Brain microvascular endothelial cell (primary cell): ENCODE measurements at regions not wholly inside any gene's neighbourhood (a gene's known extent, or its start where the extent isn't known, plus 50 kb on each side); places are given as distances from the start of the nearest gene placed in this dataset.
"Not testable (repeated sequence)": the region's sequence is repeated elsewhere in the genome, so short reads cannot be mapped to it uniquely, and the experiment has no call there.

ENCODE experiments used
- DNase-seq: peaks from one replicate; pipeline ENCODE4 v3.0.0-alpha.2; 2020
- H3K27ac ChIP-seq: fragments of 250-450 bp; sonication (Bioruptor Pico); 2 replicates; pipeline ENCODE4 v1.5.1; 2020; ENCODE audit warnings: mild to moderate bottlenecking, moderate library complexity
- H3K27me3 ChIP-seq: fragments of 250-450 bp; sonication (Bioruptor Pico); replicated peaks from 2 replicates; pipeline ENCODE4 v1.5.1; 2020; ENCODE audit warnings: mild to moderate bottlenecking
- H3K36me3 ChIP-seq: fragments of 250-450 bp; sonication (Bioruptor Pico); replicated peaks from 2 replicates; pipeline ENCODE4 v1.5.1; 2020; ENCODE audit warnings: mild to moderate bottlenecking
- H3K4me3 ChIP-seq: 2 replicates; pipeline ENCODE4 v1.5.1; 2011; ENCODE audit warnings: low read depth, mild to moderate bottlenecking, control low read depth, low read length, moderate library complexity
- in situ Hi-C: cut with HindIII; loops from 2 replicates; pipeline ENCODE4 v1.10.0; 2017; ENCODE audit warnings: low sequenced_read_pairs, low pct_ligation_motif_present
- TF ChIP-seq, protein P1 (sequence below): IDR thresholded peaks from 2 replicates; pipeline ENCODE4 v1.5.1; 2011; ENCODE audit warnings: low read depth, mild to moderate bottlenecking, moderate library complexity, low read length, control low read depth, inconsistent platforms; ENCODE audit errors: missing control alignments

DNA sequence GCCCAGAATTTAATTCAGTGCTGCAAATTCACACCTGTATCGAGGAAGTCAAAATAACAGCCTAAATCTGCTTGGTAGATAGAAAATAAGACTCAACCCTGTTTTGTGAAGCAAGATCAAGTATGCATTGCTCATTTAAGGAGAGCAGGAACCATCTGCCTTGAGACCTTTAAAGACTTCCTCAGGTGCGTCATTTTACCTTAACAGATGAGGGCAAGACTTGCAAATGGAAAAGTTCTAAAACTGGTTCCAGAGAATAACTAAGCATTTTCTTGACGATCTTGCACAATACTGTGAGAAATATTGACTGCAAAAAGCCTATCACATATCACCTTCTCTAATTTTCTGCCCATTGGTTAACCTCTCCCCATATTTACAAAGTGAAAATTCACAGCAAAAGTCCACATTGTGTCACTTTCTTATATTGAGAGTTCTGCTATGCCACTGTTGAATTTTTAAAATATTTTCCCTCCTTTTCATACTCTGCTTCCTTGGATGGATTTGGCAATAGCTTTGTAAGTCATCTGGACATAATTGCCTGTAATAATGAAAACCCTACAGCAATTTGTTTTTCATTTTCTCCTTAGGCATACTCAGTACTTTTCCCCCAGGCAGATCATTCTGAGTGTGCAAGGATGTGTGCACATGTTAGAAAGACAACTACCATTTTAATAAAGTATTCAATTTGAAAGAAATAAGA lies 234.2 kb downstream of the AASDHPPT start:
- in situ Hi-C loops, result no loop called here

DNA sequence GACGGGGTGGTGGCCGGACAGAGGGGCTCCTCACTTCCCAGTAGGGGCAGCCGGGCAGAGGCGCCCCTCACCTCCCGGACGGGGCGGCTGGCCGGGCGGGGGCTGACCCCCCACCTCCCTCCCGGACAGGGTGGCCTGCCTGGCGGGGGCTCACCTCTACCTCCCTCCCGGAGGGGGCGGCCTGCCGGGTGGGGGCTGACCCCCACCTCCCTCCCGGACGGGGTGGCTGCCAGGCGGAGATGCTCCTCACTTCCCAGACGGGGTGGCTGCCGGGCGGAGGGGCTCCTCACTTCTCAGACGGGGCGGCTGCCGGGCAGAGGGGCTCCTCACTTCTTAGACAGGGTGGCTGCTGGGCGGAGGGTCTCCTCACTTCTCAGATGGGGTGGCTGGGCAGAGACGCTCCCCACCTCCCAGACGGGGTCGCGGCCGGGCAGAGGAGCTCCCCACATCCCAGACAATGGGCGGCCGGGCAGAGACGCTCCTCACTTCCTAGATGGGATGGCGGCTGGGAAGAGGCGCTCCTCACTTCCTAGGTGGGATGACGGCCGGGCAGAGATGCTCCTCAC lies 239.8 kb downstream of the AASDHPPT start:
- in situ Hi-C loops, DNase-seq, H3K27ac ChIP-seq, H3K4me3 ChIP-seq, H3K27me3 ChIP-seq, H3K36me3 ChIP-seq: not testable (repeated sequence)

More for the DNA sequence above, 234.2 kb downstream of the AASDHPPT start:
- Histone ChIP-seq H3K36me3 (no peaks in the 10 kb centered on the region), H3K4me3 (no peak overlapping the region), H3K27me3 (no peaks in the 10 kb centered on the region), H3K27ac (no peak overlapping the region)
- TF ChIP-seq, protein P1, sequence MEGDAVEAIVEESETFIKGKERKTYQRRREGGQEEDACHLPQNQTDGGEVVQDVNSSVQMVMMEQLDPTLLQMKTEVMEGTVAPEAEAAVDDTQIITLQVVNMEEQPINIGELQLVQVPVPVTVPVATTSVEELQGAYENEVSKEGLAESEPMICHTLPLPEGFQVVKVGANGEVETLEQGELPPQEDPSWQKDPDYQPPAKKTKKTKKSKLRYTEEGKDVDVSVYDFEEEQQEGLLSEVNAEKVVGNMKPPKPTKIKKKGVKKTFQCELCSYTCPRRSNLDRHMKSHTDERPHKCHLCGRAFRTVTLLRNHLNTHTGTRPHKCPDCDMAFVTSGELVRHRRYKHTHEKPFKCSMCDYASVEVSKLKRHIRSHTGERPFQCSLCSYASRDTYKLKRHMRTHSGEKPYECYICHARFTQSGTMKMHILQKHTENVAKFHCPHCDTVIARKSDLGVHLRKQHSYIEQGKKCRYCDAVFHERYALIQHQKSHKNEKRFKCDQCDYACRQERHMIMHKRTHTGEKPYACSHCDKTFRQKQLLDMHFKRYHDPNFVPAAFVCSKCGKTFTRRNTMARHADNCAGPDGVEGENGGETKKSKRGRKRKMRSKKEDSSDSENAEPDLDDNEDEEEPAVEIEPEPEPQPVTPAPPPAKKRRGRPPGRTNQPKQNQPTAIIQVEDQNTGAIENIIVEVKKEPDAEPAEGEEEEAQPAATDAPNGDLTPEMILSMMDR, result no peak
- DNase-seq, result no peak

DNA sequence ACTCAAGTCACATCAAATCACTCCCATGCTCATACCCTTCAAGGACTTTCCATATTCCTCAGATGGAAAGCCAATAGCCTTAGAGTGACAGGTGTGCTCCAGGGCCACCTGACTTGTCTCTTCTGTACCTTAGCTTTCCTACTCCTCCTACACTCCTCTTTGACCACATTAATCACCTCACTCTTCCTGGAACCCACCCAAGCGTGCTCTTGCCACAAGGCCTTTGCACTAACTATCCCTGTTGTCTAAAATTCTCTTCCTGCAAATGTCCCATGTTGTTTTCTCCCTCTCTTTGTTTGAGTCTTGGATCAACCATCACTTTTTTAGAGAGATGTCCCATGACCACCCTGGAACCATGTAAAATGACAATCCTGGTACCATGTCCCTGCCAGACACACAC lies 244.1 kb downstream of the AASDHPPT start:
- Histone ChIP-seq H3K27ac (no peak overlapping the region), H3K27me3 (no peaks in the 10 kb centered on the region), H3K4me3 (no peak overlapping the region), H3K36me3 (no peaks in the 10 kb centered on the region)
- TF ChIP-seq, protein P1, result no peak
- in situ Hi-C loops, result no loop called here
- no peak for DNase-seq

DNA sequence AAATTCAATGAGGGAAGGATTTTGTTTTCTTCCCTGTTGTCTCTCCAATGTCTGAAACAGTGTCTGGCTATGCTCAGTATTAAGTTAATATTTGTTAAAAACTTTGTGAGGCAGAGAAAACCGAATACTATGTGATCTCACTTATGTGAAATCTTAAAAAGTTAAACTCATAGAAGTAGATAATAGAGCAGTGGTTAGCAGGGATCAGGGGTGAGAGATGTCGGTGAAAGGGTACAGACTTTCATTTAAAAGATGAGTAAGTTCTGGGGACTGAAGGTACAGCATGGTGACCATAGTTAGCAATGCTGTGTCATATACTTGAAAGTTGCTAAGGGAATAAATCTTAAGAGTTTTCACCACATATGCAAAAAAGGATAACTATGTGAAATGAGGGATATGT lies 244.6 kb downstream of the AASDHPPT start:
- Histone ChIP-seq H3K4me3 (no peak overlapping the region), H3K36me3 (no peaks in the 10 kb centered on the region), H3K27me3 (no peaks in the 10 kb centered on the region), H3K27ac (no peak overlapping the region)
- in situ Hi-C loops, result no loop called here
- TF ChIP-seq, protein P1, result no peak
- no peak for DNase-seq

DNA sequence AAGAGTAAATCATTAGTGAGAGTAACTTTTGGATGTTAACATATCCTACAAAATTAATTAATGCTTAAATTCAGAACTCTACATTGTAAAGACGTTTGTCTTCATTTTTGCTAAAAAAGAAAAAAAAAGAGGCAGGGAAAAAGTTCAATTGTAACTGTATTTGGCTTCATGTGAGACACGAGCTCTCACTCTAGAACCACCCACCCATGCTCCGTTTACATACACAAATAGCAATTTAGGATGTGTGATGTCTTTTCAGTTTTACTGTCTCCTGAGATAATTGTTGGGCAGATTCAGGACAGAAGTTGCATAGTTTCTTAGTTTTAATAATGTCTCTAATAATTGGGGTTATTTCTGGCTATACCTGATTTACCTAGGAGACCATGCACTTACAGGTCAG lies 248.6 kb downstream of the AASDHPPT start:
- Histone ChIP-seq H3K27ac (no peak overlapping the region), H3K27me3 (no peaks in the 10 kb centered on the region), H3K4me3 (no peak overlapping the region), H3K36me3 (no peaks in the 10 kb centered on the region)
- TF ChIP-seq, protein P1, result no peak
- no peak for DNase-seq
- in situ Hi-C loops, result no loop called here

DNA sequence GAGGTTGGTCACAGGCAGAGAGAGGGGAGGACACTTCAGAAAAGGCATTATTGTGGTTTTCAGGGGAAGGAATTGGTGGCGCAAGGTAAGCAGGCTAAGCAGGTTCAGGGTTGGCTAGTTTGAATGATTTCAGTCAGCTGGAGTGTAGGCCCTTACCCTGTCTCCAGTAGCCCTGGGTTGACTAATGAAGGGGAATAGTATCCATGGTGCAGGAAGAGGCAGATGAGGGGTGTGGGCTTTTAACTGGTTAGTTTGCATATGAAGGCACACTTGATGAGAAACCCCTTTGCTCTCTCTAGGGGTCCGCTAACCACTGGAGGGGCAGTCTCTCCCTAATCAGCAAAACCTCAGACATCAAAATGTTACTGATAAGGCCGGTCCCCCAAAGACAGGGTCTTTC lies 249.7 kb downstream of the AASDHPPT start:
- no peak for DNase-seq
- Histone ChIP-seq H3K27me3 (no peaks in the 10 kb centered on the region), H3K4me3 (no peak overlapping the region), H3K36me3 (no peaks in the 10 kb centered on the region), H3K27ac (no peak overlapping the region)
- in situ Hi-C loops, result no loop called here
- TF ChIP-seq, protein P1, result no peak
